ENCODE measurements at regions not wholly inside any gene's neighbourhood (a gene's known extent, or its start where the extent isn't known, plus 50 kb on each side); places are given as distances from the start of the nearest gene placed in this dataset.
A peak's percentile ranks its signal among the peaks of the same experiment; 100 is the strongest.

- peak; percentile 87 for DNase-seq (ENCODE audit: low spot score)
- Histone ChIP-seq H3K27ac (ENCODE audit: low read depth, low read length, poor library complexity, severe bottlenecking) (no peak overlapping the region), H3K4me3 (ENCODE audit: low read depth, low read length, poor library complexity, severe bottlenecking) (no peak overlapping the region), H3K9me3 (ENCODE audit: low read depth, low read length, poor library complexity, severe bottlenecking) (no peaks in the 10 kb centered on the region), H3K27me3 (replicated peaks; ENCODE audit: insufficient read depth, low read depth, low read length, poor library complexity) (no peaks in the 10 kb centered on the region), H3K36me3 (ENCODE audit: insufficient read depth, low read length, poor library complexity, severe bottlenecking) (no peaks in the 10 kb centered on the region), H3K4me1 (ENCODE audit: insufficient read depth, low read length, poor library complexity, severe bottlenecking) (peaks cover 10% of the 10 kb centered on the region)
- no TSS peak for BruUV-seq (replicated peaks)
- TF ChIP-seq, protein P1, sequence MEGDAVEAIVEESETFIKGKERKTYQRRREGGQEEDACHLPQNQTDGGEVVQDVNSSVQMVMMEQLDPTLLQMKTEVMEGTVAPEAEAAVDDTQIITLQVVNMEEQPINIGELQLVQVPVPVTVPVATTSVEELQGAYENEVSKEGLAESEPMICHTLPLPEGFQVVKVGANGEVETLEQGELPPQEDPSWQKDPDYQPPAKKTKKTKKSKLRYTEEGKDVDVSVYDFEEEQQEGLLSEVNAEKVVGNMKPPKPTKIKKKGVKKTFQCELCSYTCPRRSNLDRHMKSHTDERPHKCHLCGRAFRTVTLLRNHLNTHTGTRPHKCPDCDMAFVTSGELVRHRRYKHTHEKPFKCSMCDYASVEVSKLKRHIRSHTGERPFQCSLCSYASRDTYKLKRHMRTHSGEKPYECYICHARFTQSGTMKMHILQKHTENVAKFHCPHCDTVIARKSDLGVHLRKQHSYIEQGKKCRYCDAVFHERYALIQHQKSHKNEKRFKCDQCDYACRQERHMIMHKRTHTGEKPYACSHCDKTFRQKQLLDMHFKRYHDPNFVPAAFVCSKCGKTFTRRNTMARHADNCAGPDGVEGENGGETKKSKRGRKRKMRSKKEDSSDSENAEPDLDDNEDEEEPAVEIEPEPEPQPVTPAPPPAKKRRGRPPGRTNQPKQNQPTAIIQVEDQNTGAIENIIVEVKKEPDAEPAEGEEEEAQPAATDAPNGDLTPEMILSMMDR (conservative IDR thresholded peaks at IDR 0.05; ENCODE audit: low read depth, low read length): no peak
- no peak for TF ChIP-seq EZH2 (IDR thresholded peaks at IDR 0.05; ENCODE audit: borderline replicate concordance, low read depth, low read length, poor library complexity, severe bottlenecking)
- POLR2A ChIA-PET (ENCODE audit: low non-redundant PET): interaction anchor here (0.6 kb wide), 1 partner anchor 45 kb away, joined by 4 read pairs; no protein-coding TSS in a partner anchor
- CTCF ChIA-PET: no interaction called here
- intact Hi-C loops (cut with micrococcal nuclease; ENCODE audit: unreplicated experiment): no loop called here
These were observed 89.8 kb upstream of the TEX51 start for GRCh38 chr2:126808929-126809328.

DNA sequence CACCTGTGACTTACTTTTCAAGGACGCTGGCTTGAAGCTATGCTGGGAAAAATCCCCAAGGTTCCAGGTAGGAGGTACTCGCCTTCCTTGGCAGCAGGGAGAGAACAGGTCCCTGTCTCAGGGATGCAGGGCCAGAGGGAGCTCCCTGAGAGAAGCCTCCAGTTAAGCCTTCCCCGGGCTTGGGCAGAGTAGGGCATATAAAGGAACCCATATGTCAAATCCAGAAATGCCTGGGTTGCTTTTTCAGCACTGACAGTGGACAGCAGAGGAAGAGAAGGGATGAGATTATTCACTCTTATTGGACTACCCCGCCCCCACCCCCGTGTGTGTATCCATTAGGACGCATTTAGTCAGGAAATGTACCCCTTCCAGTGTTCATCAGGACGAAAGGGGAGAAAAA, 89.3 kb upstream of the TEX51 start:
- TF ChIP-seq, protein P1 (conservative IDR thresholded peaks at IDR 0.05; ENCODE audit: low read depth, low read length): no peak
- TF ChIP-seq EZH2 (IDR thresholded peaks at IDR 0.05; ENCODE audit: borderline replicate concordance, low read depth, low read length, poor library complexity, severe bottlenecking): no peak
- intact Hi-C loops (cut with micrococcal nuclease; ENCODE audit: unreplicated experiment): no loop called here

GRCh38 chr2:126810001-126810400, 88.7 kb upstream of the TEX51 start:
- Histone ChIP-seq H3K4me1 (ENCODE audit: insufficient read depth, low read length, poor library complexity, severe bottlenecking) (peaks cover 10% of the 10 kb centered on the region), H3K9me3 (ENCODE audit: low read depth, low read length, poor library complexity, severe bottlenecking) (no peaks in the 10 kb centered on the region), H3K36me3 (ENCODE audit: insufficient read depth, low read length, poor library complexity, severe bottlenecking) (no peaks in the 10 kb centered on the region), H3K27ac (ENCODE audit: low read depth, low read length, poor library complexity, severe bottlenecking) (no peak overlapping the region), H3K27me3 (replicated peaks; ENCODE audit: insufficient read depth, low read depth, low read length, poor library complexity) (no peaks in the 10 kb centered on the region), H3K4me3 (ENCODE audit: low read depth, low read length, poor library complexity, severe bottlenecking) (no peak overlapping the region)
- CTCF ChIA-PET: no interaction called here
- no peak for TF ChIP-seq EZH2 (IDR thresholded peaks at IDR 0.05; ENCODE audit: borderline replicate concordance, low read depth, low read length, poor library complexity, severe bottlenecking)
- TF ChIP-seq, protein P1 (conservative IDR thresholded peaks at IDR 0.05; ENCODE audit: low read depth, low read length): no peak
- intact Hi-C loops (cut with micrococcal nuclease; ENCODE audit: unreplicated experiment): no loop called here
- no TSS peak for BruUV-seq (replicated peaks)
- no peak for DNase-seq (ENCODE audit: low spot score)
- POLR2A ChIA-PET (ENCODE audit: low non-redundant PET): no interaction called here

More for the DNA sequence above, 89.3 kb upstream of the TEX51 start:
- CTCF ChIA-PET: no interaction called here
- no peaks in the 10 kb centered on the region for H3K36me3 ChIP-seq (ENCODE audit: insufficient read depth, low read length, poor library complexity, severe bottlenecking)
- DNase-seq (ENCODE audit: low spot score): peak; percentile 57
- H3K27ac ChIP-seq (ENCODE audit: low read depth, low read length, poor library complexity, severe bottlenecking): no peak overlapping the region
- H3K9me3 ChIP-seq (ENCODE audit: low read depth, low read length, poor library complexity, severe bottlenecking): no peaks in the 10 kb centered on the region
- BruUV-seq (replicated peaks): no TSS peak
- POLR2A ChIA-PET (ENCODE audit: low non-redundant PET): interaction anchor here (0.6 kb wide), 1 partner anchor 45 kb away, joined by 4 read pairs; no protein-coding TSS in a partner anchor
- H3K4me3 ChIP-seq (ENCODE audit: low read depth, low read length, poor library complexity, severe bottlenecking): no peak overlapping the region
- peaks cover 10% of the 10 kb centered on the region for H3K4me1 ChIP-seq (ENCODE audit: insufficient read depth, low read length, poor library complexity, severe bottlenecking)
- H3K27me3 ChIP-seq (replicated peaks; ENCODE audit: insufficient read depth, low read depth, low read length, poor library complexity): no peaks in the 10 kb centered on the region

All from A673 (cell line).